ENCODE measurements at regions not wholly inside any gene's neighbourhood (a gene's known extent, or its start where the extent isn't known, plus 50 kb on each side); places are given as distances from the start of the nearest gene placed in this dataset.
A peak's percentile ranks its signal among the peaks of the same experiment; 100 is the strongest.

- no peak for DNase-seq (ENCODE audit: low spot score)
These were observed 56.5 kb downstream of the IRX6 start for GRCh38 chr16:55380485-55380884.

GRCh38 chr16:55384288-55385247, 60.6 kb downstream of the IRX6 start:
- no peak for DNase-seq (ENCODE audit: low spot score)

- DNase-seq (ENCODE audit: low spot score): no peak
These were observed 61.4 kb downstream of the IRX6 start for GRCh38 chr16:55385359-55385758.

GRCh38 chr16:55386534-55387296, 62.7 kb downstream of the IRX6 start:
- DNase-seq (ENCODE audit: low spot score): no peak

GRCh38 chr16:55388131-55388862, 64.3 kb downstream of the IRX6 start:
- DNase-seq (ENCODE audit: low spot score): no peak

- no peak for DNase-seq (ENCODE audit: low spot score)
These were observed 65.5 kb downstream of the IRX6 start for GRCh38 chr16:55389426-55390073.

GRCh38 chr16:55390630-55391237, 66.7 kb downstream of the IRX6 start:
- no peak for DNase-seq (ENCODE audit: low spot score)

GRCh38 chr16:55391760-55392375, 67.9 kb downstream of the IRX6 start:
- DNase-seq (ENCODE audit: low spot score): no peak

GRCh38 chr16:55392701-55393100, 68.7 kb downstream of the IRX6 start:
- no peak for DNase-seq (ENCODE audit: low spot score)

- no peak for DNase-seq (ENCODE audit: low spot score)
These were observed 70.0 kb downstream of the IRX6 start for GRCh38 chr16:55393991-55394390.

GRCh38 chr16:55398762-55399161, 74.8 kb downstream of the IRX6 start:
- DNase-seq (ENCODE audit: low spot score): no peak

GRCh38 chr16:55399911-55400310, 75.9 kb downstream of the IRX6 start:
- no peak for DNase-seq (ENCODE audit: low spot score)

GRCh38 chr16:55401046-55401445, 77.0 kb downstream of the IRX6 start:
- DNase-seq (ENCODE audit: low spot score): no peak

GRCh38 chr16:55403464-55403863, 75.5 kb upstream of the MMP2 start:
- no peak for DNase-seq (ENCODE audit: low spot score)

GRCh38 chr16:55406651-55407050, 72.3 kb upstream of the MMP2 start:
- no peak for DNase-seq (ENCODE audit: low spot score)

- peak; percentile 51 for DNase-seq (ENCODE audit: low spot score)
These were observed 70.3 kb upstream of the MMP2 start for GRCh38 chr16:55408661-55409060.

- no peak for DNase-seq (ENCODE audit: low spot score)
These were observed 67.8 kb upstream of the MMP2 start for GRCh38 chr16:55411231-55411630.

GRCh38 chr16:55418586-55418985, 60.4 kb upstream of the MMP2 start:
- peak; percentile 51 for DNase-seq (ENCODE audit: low spot score)

GRCh38 chr16:55421226-55421625, 57.8 kb upstream of the MMP2 start:
- no peak for DNase-seq (ENCODE audit: low spot score)

- no peak for DNase-seq (ENCODE audit: low spot score)
These were observed 52.0 kb upstream of the MMP2 start for GRCh38 chr16:55426865-55427484.

All from ecto neural progenitor cell (in vitro differentiated cells).